ENCODE measurements at regions not wholly inside any gene's neighbourhood (a gene's known extent, or its start where the extent isn't known, plus 50 kb on each side); places are given as distances from the start of the nearest gene placed in this dataset.

GRCh38 chr20:34172926-34173325, 60.9 kb upstream of the EIF2S2 start:
- ATAC-seq (no peak), DNase-seq (ENCODE audit: low read depth, low spot score) (no peak)
- no peak for TF ChIP-seq TCF7L2 (IDR thresholded peaks at IDR 0.05; ENCODE audit: low read depth, low read length)
- TF ChIP-seq SIN3A (IDR thresholded peaks at IDR 0.05; ENCODE audit: borderline replicate concordance, insufficient read depth, low read depth, low read length) = no peak
- no peak for TF ChIP-seq REST (IDR thresholded peaks at IDR 0.05; ENCODE audit: insufficient read depth in 1 of 2, low read depth in 2 of 2, low read length in 1 of 2)
- TF ChIP-seq POLR2AphosphoS5 (IDR thresholded peaks at IDR 0.05; ENCODE audit: low read depth, low read length) = no peak
- TF ChIP-seq, protein P1, sequence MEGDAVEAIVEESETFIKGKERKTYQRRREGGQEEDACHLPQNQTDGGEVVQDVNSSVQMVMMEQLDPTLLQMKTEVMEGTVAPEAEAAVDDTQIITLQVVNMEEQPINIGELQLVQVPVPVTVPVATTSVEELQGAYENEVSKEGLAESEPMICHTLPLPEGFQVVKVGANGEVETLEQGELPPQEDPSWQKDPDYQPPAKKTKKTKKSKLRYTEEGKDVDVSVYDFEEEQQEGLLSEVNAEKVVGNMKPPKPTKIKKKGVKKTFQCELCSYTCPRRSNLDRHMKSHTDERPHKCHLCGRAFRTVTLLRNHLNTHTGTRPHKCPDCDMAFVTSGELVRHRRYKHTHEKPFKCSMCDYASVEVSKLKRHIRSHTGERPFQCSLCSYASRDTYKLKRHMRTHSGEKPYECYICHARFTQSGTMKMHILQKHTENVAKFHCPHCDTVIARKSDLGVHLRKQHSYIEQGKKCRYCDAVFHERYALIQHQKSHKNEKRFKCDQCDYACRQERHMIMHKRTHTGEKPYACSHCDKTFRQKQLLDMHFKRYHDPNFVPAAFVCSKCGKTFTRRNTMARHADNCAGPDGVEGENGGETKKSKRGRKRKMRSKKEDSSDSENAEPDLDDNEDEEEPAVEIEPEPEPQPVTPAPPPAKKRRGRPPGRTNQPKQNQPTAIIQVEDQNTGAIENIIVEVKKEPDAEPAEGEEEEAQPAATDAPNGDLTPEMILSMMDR (IDR thresholded peaks at IDR 0.05) = no peak
- H3K9me3 ChIP-seq (ENCODE audit: control insufficient read depth, insufficient read depth, low read depth, low read length) = no peaks in the 10 kb centered on the region
- H3K27me3 ChIP-seq (ENCODE audit: control insufficient read depth, insufficient read depth, low read length) = 0 out of 2 replicates have a peak, but pooled peaks cover 3% of the 10 kb centered on the region
- no peak overlapping the region for H3K27ac ChIP-seq (ENCODE audit: low read length)
- BruUV-seq (replicated peaks) = no TSS peak
- ChIA-PET POLR2A (interaction anchor here (0.6 kb wide), 1 partner anchor 72 kb away, joined by 4 read pairs; no protein-coding TSS in a partner anchor), CTCF (interaction anchor here (0.6 kb wide), 1 partner anchor 19 kb away, joined by 11 read pairs; no protein-coding TSS in a partner anchor)
- in situ Hi-C loops (cut with HindIII; ENCODE audit: low pct_unique_long_range_greater_than_20kb, low sequenced_read_pairs) = no loop called here
- H3K4me1 ChIP-seq (ENCODE audit: control insufficient read depth, insufficient read depth, low read length) = no peaks in the 10 kb centered on the region
- H3K36me3 ChIP-seq (ENCODE audit: control insufficient read depth, insufficient read depth, low read length) = no peaks in the 10 kb centered on the region
- intact Hi-C loops (cut with micrococcal nuclease; ENCODE audit: unreplicated experiment) = no loop called here
- H3K4me3 ChIP-seq (ENCODE audit: low read depth in 2 of 2, low read length in 2 of 2) = no peak overlapping the region

GRCh38 chr20:34175079-34175478, 63.0 kb upstream of the EIF2S2 start:
- H3K4me1 ChIP-seq (ENCODE audit: control insufficient read depth, insufficient read depth, low read length) = no peaks in the 10 kb centered on the region
- H3K36me3 ChIP-seq (ENCODE audit: control insufficient read depth, insufficient read depth, low read length) = no peaks in the 10 kb centered on the region
- no peaks in the 10 kb centered on the region for H3K9me3 ChIP-seq (ENCODE audit: control insufficient read depth, insufficient read depth, low read depth, low read length)
- no peak overlapping the region for H3K4me3 ChIP-seq (ENCODE audit: low read depth in 2 of 2, low read length in 2 of 2)
- ATAC-seq (no peak), DNase-seq (ENCODE audit: low read depth, low spot score) (no peak)
- 0 out of 2 replicates have a peak, but pooled peaks cover 3% of the 10 kb centered on the region for H3K27me3 ChIP-seq (ENCODE audit: control insufficient read depth, insufficient read depth, low read length)
- no peak overlapping the region for H3K27ac ChIP-seq (ENCODE audit: low read length)
- BruUV-seq (replicated peaks) = no TSS peak
- intact Hi-C loops (cut with micrococcal nuclease; ENCODE audit: unreplicated experiment) = no loop called here
- ChIA-PET CTCF (no interaction called here), POLR2A (interaction anchor here (0.7 kb wide), 1 partner anchor 278 kb away, joined by 7 read pairs; no protein-coding TSS in a partner anchor)
- TF ChIP-seq REST (IDR thresholded peaks at IDR 0.05; ENCODE audit: insufficient read depth in 1 of 2, low read depth in 2 of 2, low read length in 1 of 2) = no peak
- TF ChIP-seq POLR2AphosphoS5 (IDR thresholded peaks at IDR 0.05; ENCODE audit: low read depth, low read length) = no peak
- TF ChIP-seq SIN3A (IDR thresholded peaks at IDR 0.05; ENCODE audit: borderline replicate concordance, insufficient read depth, low read depth, low read length) = no peak
- TF ChIP-seq TCF7L2 (IDR thresholded peaks at IDR 0.05; ENCODE audit: low read depth, low read length) = no peak
- TF ChIP-seq, protein P1 (IDR thresholded peaks at IDR 0.05) = no peak
- in situ Hi-C loops (cut with HindIII; ENCODE audit: low pct_unique_long_range_greater_than_20kb, low sequenced_read_pairs) = no loop called here
